SH-SY5Y (cell line): ENCODE measurements at regions not wholly inside any gene's neighbourhood (a gene's known extent, or its start where the extent isn't known, plus 50 kb on each side); places are given as distances from the start of the nearest gene placed in this dataset.

Experiments used
- GATA2 ChIP-seq: IDR thresholded peaks from 2 replicates; pipeline ENCODE4 v1.6.1; 2011; ENCODE audit warnings: mild to moderate bottlenecking, low read depth, low read length
- GATA3 ChIP-seq: IDR thresholded peaks from 2 replicates; pipeline ENCODE4 v1.6.1; 2011; ENCODE audit warnings: low read depth, mild to moderate bottlenecking, low read length, moderate library complexity

- no peak for TF ChIP-seq GATA2
- TF ChIP-seq GATA3, result no peak
Measured at GRCh38 chr2:219912491-219912921, 285.1 kb downstream of the SLC4A3 start.
